COR-L47 (cell line): ENCODE measurements at regions not wholly inside any gene's neighbourhood (a gene's known extent, or its start where the extent isn't known, plus 50 kb on each side); places are given as distances from the start of the nearest gene placed in this dataset.

ENCODE experiments used
- DNase-seq: peaks from one replicate; lab custom pipeline; 2025; lab: John Stamatoyannopoulos, UW

- no peak for DNase-seq
Measured at GRCh38 chr7:155973451-155973997, 161.3 kb upstream of the SHH start.

GRCh38 chr7:155972651-155973390 lies 160.6 kb upstream of the SHH start:
- no peak for DNase-seq

GRCh38 chr7:155972247-155972646 lies 160.0 kb upstream of the SHH start:
- DNase-seq, result no peak

GRCh38 chr7:155971180-155971770 lies 159.0 kb upstream of the SHH start:
- no peak for DNase-seq

GRCh38 chr7:155969192-155969929 lies 157.1 kb upstream of the SHH start:
- DNase-seq, result no peak

GRCh38 chr7:155965010-155965409 lies 152.7 kb upstream of the SHH start:
- no peak for DNase-seq

- no peak for DNase-seq
Measured at GRCh38 chr7:155964543-155964942, 152.3 kb upstream of the SHH start.

GRCh38 chr7:155963771-155964195 lies 151.5 kb upstream of the SHH start:
- DNase-seq, result no peak

GRCh38 chr7:155963356-155963755 lies 151.1 kb upstream of the SHH start:
- no peak for DNase-seq

GRCh38 chr7:155962968-155963300 lies 150.7 kb upstream of the SHH start:
- DNase-seq, result no peak

- DNase-seq, result no peak
Measured at GRCh38 chr7:155962191-155962967, 150.1 kb upstream of the SHH start.

GRCh38 chr7:155961241-155962190 lies 149.3 kb upstream of the SHH start:
- DNase-seq, result no peak

GRCh38 chr7:155959894-155960293 lies 147.6 kb upstream of the SHH start:
- DNase-seq, result peak; percentile 76

GRCh38 chr7:155956977-155957376 lies 144.7 kb upstream of the SHH start:
- no peak for DNase-seq

- no peak for DNase-seq
Measured at GRCh38 chr7:155955367-155955635, 143.0 kb upstream of the SHH start.

- no peak for DNase-seq
Measured at GRCh38 chr7:155954550-155955366, 142.5 kb upstream of the SHH start.

- DNase-seq, result no peak
Measured at GRCh38 chr7:155953781-155954549, 141.7 kb upstream of the SHH start.

- DNase-seq, result no peak
Measured at GRCh38 chr7:155953501-155953778, 141.2 kb upstream of the SHH start.

- no peak for DNase-seq
Measured at GRCh38 chr7:155951554-155952158, 139.4 kb upstream of the SHH start.
